Cardiac muscle cell (in vitro differentiated cells and primary cell): ENCODE measurements at regions not wholly inside any gene's neighbourhood (a gene's known extent, or its start where the extent isn't known, plus 50 kb on each side); places are given as distances from the start of the nearest gene placed in this dataset.
"Not testable (repeated sequence)": the region's sequence is repeated elsewhere in the genome, so short reads cannot be mapped to it uniquely, and the experiment has no call there.

Source experiments
- DNase-seq, 2 donors: peaks; one replicate each; pipeline versions ENCODE4 v3.0.0 to v3.0.0-alpha.2; 2010 to 2017; ENCODE audit warnings: low read depth in 1 of 2, low spot score in 1 of 2
- H3K27ac ChIP-seq: fragments of 200-600 bp; sonication (generic); 2 replicates; pipeline ENCODE4 v1.5.1; 2016
- H3K27me3 ChIP-seq: fragments of 200-600 bp; sonication (generic); 2 replicates; pipeline ENCODE4 v1.6.0; 2016; ENCODE audit warnings: control low read depth
- H3K36me3 ChIP-seq: fragments of 200-600 bp; sonication (generic); 2 replicates; pipeline ENCODE4 v1.5.1; 2016; ENCODE audit warnings: control low read depth
- H3K4me1 ChIP-seq: fragments of 200-600 bp; sonication (generic); 2 replicates; pipeline ENCODE4 v1.8.1; 2017; ENCODE audit warnings: low read depth, mild to moderate bottlenecking, mixed run types
- H3K4me3 ChIP-seq: fragments of 200-600 bp; sonication (generic); 2 replicates; pipeline ENCODE4 v1.5.1; 2016; ENCODE audit warnings: mild to moderate bottlenecking
- H3K9me3 ChIP-seq: fragments of 200-600 bp; sonication (generic); 2 replicates; pipeline ENCODE4 v1.5.1; 2017; ENCODE audit warnings: low read depth, mild to moderate bottlenecking, control low read depth
- TF ChIP-seq, protein P1 (sequence below): IDR thresholded peaks from 2 replicates; pipeline ENCODE4 v1.5.1; 2012; ENCODE audit warnings: low read depth, mild to moderate bottlenecking, low read length

DNA sequence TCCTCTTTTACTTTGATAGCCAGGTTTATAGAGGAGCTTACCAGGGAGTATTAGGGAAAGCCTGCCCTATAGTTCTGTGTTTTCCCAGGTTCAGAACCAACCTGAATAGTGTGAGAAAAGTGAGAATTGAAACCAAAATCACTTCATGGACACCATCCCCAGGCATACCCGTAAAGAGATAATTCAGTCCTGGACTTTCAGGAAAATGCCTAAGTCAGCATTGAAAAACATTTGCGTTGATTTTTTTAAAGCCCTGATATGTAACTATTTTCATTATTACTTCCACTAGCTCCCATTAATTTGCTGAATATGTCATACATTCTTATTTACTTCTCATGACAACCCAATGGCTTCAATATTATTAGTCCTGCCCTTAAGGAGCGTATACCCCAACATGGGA lies 77.4 kb upstream of the TCF21 start:
- peaks cover 13% of the 10 kb centered on the region for H3K27me3 ChIP-seq
- TF ChIP-seq, protein P1, sequence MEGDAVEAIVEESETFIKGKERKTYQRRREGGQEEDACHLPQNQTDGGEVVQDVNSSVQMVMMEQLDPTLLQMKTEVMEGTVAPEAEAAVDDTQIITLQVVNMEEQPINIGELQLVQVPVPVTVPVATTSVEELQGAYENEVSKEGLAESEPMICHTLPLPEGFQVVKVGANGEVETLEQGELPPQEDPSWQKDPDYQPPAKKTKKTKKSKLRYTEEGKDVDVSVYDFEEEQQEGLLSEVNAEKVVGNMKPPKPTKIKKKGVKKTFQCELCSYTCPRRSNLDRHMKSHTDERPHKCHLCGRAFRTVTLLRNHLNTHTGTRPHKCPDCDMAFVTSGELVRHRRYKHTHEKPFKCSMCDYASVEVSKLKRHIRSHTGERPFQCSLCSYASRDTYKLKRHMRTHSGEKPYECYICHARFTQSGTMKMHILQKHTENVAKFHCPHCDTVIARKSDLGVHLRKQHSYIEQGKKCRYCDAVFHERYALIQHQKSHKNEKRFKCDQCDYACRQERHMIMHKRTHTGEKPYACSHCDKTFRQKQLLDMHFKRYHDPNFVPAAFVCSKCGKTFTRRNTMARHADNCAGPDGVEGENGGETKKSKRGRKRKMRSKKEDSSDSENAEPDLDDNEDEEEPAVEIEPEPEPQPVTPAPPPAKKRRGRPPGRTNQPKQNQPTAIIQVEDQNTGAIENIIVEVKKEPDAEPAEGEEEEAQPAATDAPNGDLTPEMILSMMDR, result no peak
- peaks cover 2% of the 10 kb centered on the region for H3K9me3 ChIP-seq
- no peaks in the 10 kb centered on the region for H3K36me3 ChIP-seq
- no peak overlapping the region for H3K27ac ChIP-seq
- no peaks in the 10 kb centered on the region for H3K4me1 ChIP-seq
- no peak for DNase-seq
- no peak overlapping the region for H3K4me3 ChIP-seq

DNA sequence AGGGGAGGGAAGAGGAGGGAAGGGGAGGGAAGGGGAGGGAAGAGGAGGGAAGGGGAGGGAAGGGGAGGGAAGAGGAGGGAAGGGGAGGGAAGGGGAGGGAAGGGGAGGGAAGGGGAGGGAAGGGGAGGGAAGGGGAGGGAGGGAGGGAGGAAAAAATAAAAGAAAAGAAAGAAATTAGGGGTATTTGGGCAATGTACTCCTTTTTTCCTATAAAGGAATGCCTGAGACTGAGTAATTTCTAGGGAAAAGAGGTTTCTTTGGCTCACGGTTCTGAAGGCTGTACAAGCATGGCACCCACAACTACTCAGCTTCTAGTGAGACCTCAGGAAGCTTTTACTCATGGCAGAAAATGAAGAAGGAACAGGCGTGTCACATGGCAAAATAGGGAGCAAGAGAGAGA lies 76.5 kb upstream of the TCF21 start:
- H3K27ac ChIP-seq, H3K36me3 ChIP-seq, H3K9me3 ChIP-seq, H3K4me1 ChIP-seq, H3K27me3 ChIP-seq, DNase-seq, H3K4me3 ChIP-seq: not testable (repeated sequence)

DNA sequence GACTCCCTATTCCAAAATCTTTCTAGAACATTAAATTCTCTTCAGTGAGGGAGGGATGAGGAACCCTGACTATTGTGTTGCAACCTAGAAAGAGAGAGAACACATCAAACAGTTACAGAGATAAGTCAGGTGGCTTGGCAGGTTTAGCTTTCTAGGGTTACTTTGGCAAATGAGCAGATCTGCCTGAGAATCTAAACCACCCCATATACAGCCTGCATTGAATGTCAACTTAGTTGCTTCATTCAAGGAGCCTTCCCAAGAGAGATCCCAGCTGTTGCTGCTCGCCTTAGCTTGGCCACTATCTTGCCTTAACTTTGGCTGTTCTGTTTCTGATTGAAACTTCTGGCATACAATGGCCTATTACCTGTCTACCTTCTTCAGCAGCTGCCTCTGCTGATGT lies 74.7 kb upstream of the TCF21 start:
- peaks cover 7% of the 10 kb centered on the region for H3K27me3 ChIP-seq
- TF ChIP-seq, protein P1, result no peak
- peaks cover 2% of the 10 kb centered on the region for H3K9me3 ChIP-seq
- H3K36me3 ChIP-seq, result no peaks in the 10 kb centered on the region
- peak in 1 of 2 donors; percentile 69 for DNase-seq
- H3K4me3 ChIP-seq, result no peak overlapping the region
- no peaks in the 10 kb centered on the region for H3K4me1 ChIP-seq
- H3K27ac ChIP-seq, result no peak overlapping the region

DNA sequence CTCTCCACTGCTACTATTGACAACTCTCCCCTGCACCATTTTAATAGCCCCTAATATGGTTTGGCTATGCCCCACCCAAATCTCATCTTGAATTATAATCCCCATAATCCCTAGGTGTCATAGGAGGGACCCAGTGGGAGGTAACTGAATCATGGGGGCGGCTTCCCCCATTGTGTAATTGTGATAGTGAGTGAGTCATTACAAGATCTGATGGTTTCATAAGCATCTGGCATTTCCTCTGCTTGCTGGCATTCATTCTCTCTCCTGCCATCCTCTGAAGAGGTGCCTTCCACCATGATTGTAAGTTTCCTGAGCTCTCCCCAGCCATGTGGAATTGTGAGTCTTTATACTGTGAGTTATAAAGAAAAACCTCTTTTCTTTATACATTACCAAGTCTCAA lies 74.1 kb upstream of the TCF21 start:
- TF ChIP-seq, protein P1, result no peak
- DNase-seq, result peak in 1 of 2 donors; percentile 78

DNA sequence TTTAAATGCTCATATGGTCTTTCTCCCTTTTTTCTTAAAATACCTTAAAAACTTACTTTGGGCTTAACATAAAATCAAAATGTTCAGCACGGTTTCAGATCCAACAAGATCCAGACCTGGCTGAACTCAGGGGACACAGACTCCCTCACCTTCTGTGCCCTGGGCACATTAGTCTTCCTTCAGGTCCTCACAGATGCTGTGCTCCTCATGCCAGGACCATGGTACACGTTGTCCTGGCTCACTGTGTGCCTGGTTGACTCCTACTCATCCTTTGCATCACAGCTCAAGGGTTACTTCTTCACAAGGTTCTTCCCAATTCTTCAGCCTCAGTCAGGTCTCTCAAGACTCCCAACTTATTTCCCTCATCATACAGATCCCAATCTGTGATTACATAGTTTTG lies 73.6 kb upstream of the TCF21 start:
- no peak for DNase-seq
- no peak overlapping the region for H3K4me3 ChIP-seq
- TF ChIP-seq, protein P1, result no peak
- H3K9me3 ChIP-seq, result peaks cover under 1% of the 10 kb centered on the region
- no peaks in the 10 kb centered on the region for H3K4me1 ChIP-seq
- H3K36me3 ChIP-seq, result no peaks in the 10 kb centered on the region
- no peak overlapping the region for H3K27ac ChIP-seq
- H3K27me3 ChIP-seq, result peaks cover 7% of the 10 kb centered on the region

More for the DNA sequence above, 74.1 kb upstream of the TCF21 start:
- no peak overlapping the region for H3K27ac ChIP-seq
- H3K4me3 ChIP-seq, result no peak overlapping the region
- H3K36me3 ChIP-seq, result no peaks in the 10 kb centered on the region
- H3K4me1 ChIP-seq, result no peaks in the 10 kb centered on the region
- peaks cover 7% of the 10 kb centered on the region for H3K27me3 ChIP-seq
- peaks cover 2% of the 10 kb centered on the region for H3K9me3 ChIP-seq

DNA sequence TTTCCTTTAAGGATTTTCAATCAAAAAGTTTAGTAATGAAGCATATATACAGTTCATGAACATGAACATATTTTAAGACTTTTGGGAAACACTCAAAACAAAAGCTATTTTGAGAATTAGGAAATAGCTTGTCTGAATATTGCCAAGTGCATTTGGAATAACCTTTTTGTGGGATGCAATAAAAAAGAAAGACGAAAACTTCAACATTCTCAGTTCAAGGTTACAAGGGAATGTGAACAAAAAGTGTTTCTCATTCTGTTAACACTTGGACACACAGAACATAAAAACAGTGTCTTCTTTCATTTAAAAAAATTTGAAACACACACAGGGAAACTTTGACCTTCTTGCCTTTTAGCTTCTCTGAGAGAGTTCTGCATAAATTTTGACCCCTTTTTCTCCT lies 72.7 kb upstream of the TCF21 start:
- DNase-seq, result no peak
- TF ChIP-seq, protein P1, result no peak
- Histone ChIP-seq H3K27me3 (peaks cover 7% of the 10 kb centered on the region), H3K4me1 (no peaks in the 10 kb centered on the region), H3K4me3 (no peak overlapping the region), H3K36me3 (no peaks in the 10 kb centered on the region), H3K9me3 (no peaks in the 10 kb centered on the region), H3K27ac (no peak overlapping the region)
